Nephron (organoid): ENCODE measurements at regions not wholly inside any gene's neighbourhood (a gene's known extent, or its start where the extent isn't known, plus 50 kb on each side); places are given as distances from the start of the nearest gene placed in this dataset.

Source experiments
- H3K27ac Mint-ChIP-seq, 3 experiments: 2 replicates each; pipeline ENCODE4 v1.8.0; 2020; ENCODE audit warnings: mixed read lengths in 3 of 3, mild to moderate bottlenecking in 2 of 3, moderate library complexity in 1 of 3
- H3K27me3 Mint-ChIP-seq: 2 replicates; pipeline ENCODE4 v1.8.0; 2021; ENCODE audit warnings: low read depth, mild to moderate bottlenecking, moderate library complexity, mixed read lengths
- H3K36me3 Mint-ChIP-seq: 2 replicates; pipeline ENCODE4 v1.8.0; 2020; ENCODE audit warnings: low read depth, mixed read lengths
- H3K4me1 Mint-ChIP-seq: 2 replicates; pipeline ENCODE4 v1.8.0; 2020; ENCODE audit warnings: mixed read lengths
- H3K4me3 Mint-ChIP-seq, 3 experiments: 2 replicates each; pipeline ENCODE4 v1.8.0; 2020; ENCODE audit warnings: mild to moderate bottlenecking in 3 of 3, mixed read lengths in 3 of 3, moderate library complexity in 2 of 3
- H3K9me3 Mint-ChIP-seq: 2 replicates; pipeline ENCODE4 v1.8.0; 2020; ENCODE audit warnings: mixed read lengths
- CTCF ChIP-seq, 3 experiments: fragments of 200-600 bp; sonication (generic); IDR thresholded peaks; one replicate each; pipeline ENCODE4 v1.5.0; 2021; ENCODE audit warnings: antibody characterized with exemption in 3 of 3; ENCODE audit not compliant: unreplicated experiment in 3 of 3

- Mint-ChIP-seq H3K27ac (peak overlapping the region in 1 of 3 experiments; percentile 12), H3K4me1 (peaks cover 21% of the 10 kb centered on the region), H3K4me3 (no peak overlapping the region), H3K9me3 (peaks cover 9% of the 10 kb centered on the region), H3K36me3 (no peaks in the 10 kb centered on the region), H3K27me3 (peaks cover 9% of the 10 kb centered on the region)
- no peak for TF ChIP-seq CTCF (IDR thresholded peaks at IDR 0.05; ENCODE audit: unreplicated experiment in 3 of 3)
Measured at GRCh38 chr1:222071387-222071786, 329.5 kb upstream of the DUSP10 start.

GRCh38 chr1:222068937-222069336 lies 327.0 kb upstream of the DUSP10 start:
- Mint-ChIP-seq H3K9me3 (peaks cover 21% of the 10 kb centered on the region), H3K36me3 (peaks cover 6% of the 10 kb centered on the region), H3K27me3 (peaks cover 5% of the 10 kb centered on the region), H3K4me1 (peaks cover 21% of the 10 kb centered on the region), H3K4me3 (no peak overlapping the region), H3K27ac (no peak overlapping the region)
- TF ChIP-seq CTCF (IDR thresholded peaks at IDR 0.05; ENCODE audit: unreplicated experiment in 3 of 3) = no peak

- peaks cover 6% of the 10 kb centered on the region for H3K36me3 Mint-ChIP-seq
- H3K9me3 Mint-ChIP-seq = peaks cover 23% of the 10 kb centered on the region
- H3K4me1 Mint-ChIP-seq = peaks cover 17% of the 10 kb centered on the region
- peaks cover 5% of the 10 kb centered on the region for H3K27me3 Mint-ChIP-seq
- TF ChIP-seq CTCF (IDR thresholded peaks at IDR 0.05; ENCODE audit: unreplicated experiment in 3 of 3) = no peak
- no peak overlapping the region for H3K4me3 Mint-ChIP-seq
- H3K27ac Mint-ChIP-seq = no peak overlapping the region
Measured at GRCh38 chr1:222068101-222068500, 326.2 kb upstream of the DUSP10 start.

- Mint-ChIP-seq H3K36me3 (peaks cover 6% of the 10 kb centered on the region), H3K27ac (no peak overlapping the region), H3K4me1 (peaks cover 1% of the 10 kb centered on the region), H3K27me3 (peaks cover 5% of the 10 kb centered on the region), H3K9me3 (peaks cover 23% of the 10 kb centered on the region), H3K4me3 (no peak overlapping the region)
- no peak for TF ChIP-seq CTCF (IDR thresholded peaks at IDR 0.05; ENCODE audit: unreplicated experiment in 3 of 3)
Measured at GRCh38 chr1:222066539-222066938, 324.6 kb upstream of the DUSP10 start.

- Mint-ChIP-seq H3K27me3 (peaks cover 5% of the 10 kb centered on the region), H3K9me3 (peaks cover 23% of the 10 kb centered on the region), H3K4me3 (no peak overlapping the region), H3K36me3 (peaks cover 6% of the 10 kb centered on the region), H3K4me1 (peaks cover 4% of the 10 kb centered on the region), H3K27ac (no peak overlapping the region)
- no peak for TF ChIP-seq CTCF (IDR thresholded peaks at IDR 0.05; ENCODE audit: unreplicated experiment in 3 of 3)
Measured at GRCh38 chr1:222065234-222065633, 323.3 kb upstream of the DUSP10 start.

- no peak overlapping the region for H3K4me3 Mint-ChIP-seq
- peaks cover 4% of the 10 kb centered on the region for H3K4me1 Mint-ChIP-seq
- H3K27me3 Mint-ChIP-seq = peaks cover 5% of the 10 kb centered on the region
- H3K36me3 Mint-ChIP-seq = peaks cover 6% of the 10 kb centered on the region
- peaks cover 23% of the 10 kb centered on the region for H3K9me3 Mint-ChIP-seq
- H3K27ac Mint-ChIP-seq = no peak overlapping the region
- TF ChIP-seq CTCF (IDR thresholded peaks at IDR 0.05; ENCODE audit: unreplicated experiment in 3 of 3) = no peak
Measured at GRCh38 chr1:222064388-222065211, 322.7 kb upstream of the DUSP10 start.
